SK-N-SH treated with all-trans-retinoic acid at 6 μM for 48 hours (cell line): ENCODE measurements at regions not wholly inside any gene's neighbourhood (a gene's known extent, or its start where the extent isn't known, plus 50 kb on each side); places are given as distances from the start of the nearest gene placed in this dataset.

Source experiments
- CSDC2 ChIP-seq: fragments of 250-450 bp; sonication (Bioruptor Pico); IDR thresholded peaks from 2 replicates; pipeline ENCODE4 v1.5.0; 2020; ENCODE audit warnings: mild to moderate bottlenecking, moderate library complexity
- OSR1 ChIP-seq: fragments of 250-450 bp; sonication (Bioruptor Pico); IDR thresholded peaks from 2 replicates; pipeline ENCODE4 v1.8.0; 2022; ENCODE audit warnings: moderate library complexity, mild to moderate bottlenecking, inconsistent platforms
- PATZ1 ChIP-seq: fragments of 250-450 bp; sonication (Bioruptor Pico); IDR thresholded peaks from 2 replicates; pipeline ENCODE4 v1.8.0; 2020; ENCODE audit warnings: mild to moderate bottlenecking, moderate library complexity, borderline replicate concordance
- SNAI2 ChIP-seq: fragments of 250-450 bp; sonication (Bioruptor Pico); IDR thresholded peaks from 2 replicates; pipeline ENCODE4 v1.5.0; 2020; ENCODE audit warnings: mild to moderate bottlenecking, moderate library complexity

GRCh38 chrX:18102006-18102405, 118.7 kb downstream of the BEND2 start:
- TF ChIP-seq SNAI2, result no peak
- no peak for TF ChIP-seq OSR1
- TF ChIP-seq PATZ1 (CRISPR knock-in tag), result no peak
- no peak for TF ChIP-seq CSDC2 (CRISPR knock-in tag)
